IMR-90 (cell line): ENCODE measurements at regions not wholly inside any gene's neighbourhood (a gene's known extent, or its start where the extent isn't known, plus 50 kb on each side); places are given as distances from the start of the nearest gene placed in this dataset.

Experiments
- ATAC-seq: fragments of 200-7000 bp; cut with Tn5 transposase; 2 replicates; pipeline ENCODE4 v1.9.1; 2020; ENCODE audit warnings: low read depth, mild to moderate bottlenecking, moderate library complexity
- BruUV-seq: library from RNA; stranded (reverse); fragments of 400-500 nt; replicated peaks from 2 replicates; lab custom pipeline; 2021; lab: Mats Ljungman, UMichigan
- CTCF ChIA-PET: fragments of 300-600 bp; formaldehyde crosslinking; extraction: SDS; loops from one replicate; lab custom pipeline; 2021; ENCODE audit warnings: antibody characterized with exemption; lab: Yijun Ruan, JAX
- POLR2A ChIA-PET: fragments of 300-600 bp; sonication (Branson Sonifier 250); formaldehyde crosslinking; loops from one replicate; lab custom pipeline; 2022; ENCODE audit warnings: antibody characterized with exemption; ENCODE audit not compliant: unreplicated experiment; lab: Charles Lee
- DNase-seq: peaks from one replicate; pipeline ENCODE4 v3.0.0; 2013
- H2AFZ ChIP-seq: replicated peaks from 2 replicates; pipeline ENCODE3; 2013; ENCODE audit warnings: low read length, mild to moderate bottlenecking; ENCODE audit not compliant: poor library complexity
- H2AK5ac ChIP-seq: 2 replicates; pipeline ENCODE4 v1.6.1; 2013; ENCODE audit warnings: low read depth, low read length, inconsistent platforms
- H2AK9ac ChIP-seq: replicated peaks from 2 replicates; pipeline ENCODE3; 2013; ENCODE audit warnings: mild to moderate bottlenecking, low read depth, low read length, moderate library complexity; ENCODE audit not compliant: poor library complexity
- H2BK120ac ChIP-seq: 2 replicates; pipeline ENCODE4 v1.6.1; 2013; ENCODE audit warnings: low read depth, low read length, inconsistent platforms
- H2BK15ac ChIP-seq: 3 replicates; pipeline ENCODE4 v1.6.1; 2013; ENCODE audit warnings: low read depth, low read length, inconsistent platforms
- H2BK20ac ChIP-seq: 2 replicates; pipeline ENCODE4 v1.6.1; 2013; ENCODE audit warnings: low read depth, mild to moderate bottlenecking, inconsistent platforms, low read length, moderate library complexity
- H2BK5ac ChIP-seq: 2 replicates; pipeline ENCODE4 v1.6.1; 2013; ENCODE audit warnings: mild to moderate bottlenecking, low read depth, low read length, inconsistent platforms; ENCODE audit not compliant: poor library complexity, severe bottlenecking
- H3K14ac ChIP-seq: replicated peaks from 2 replicates; pipeline ENCODE4 v1.6.1; 2013; ENCODE audit warnings: low read depth, low read length, inconsistent platforms
- H3K18ac ChIP-seq: 2 replicates; pipeline ENCODE4 v1.6.1; 2013; ENCODE audit warnings: low read depth, low read length, control low read depth
- H3K23ac ChIP-seq: 2 replicates; pipeline ENCODE4 v1.6.1; 2013; ENCODE audit warnings: low read depth, low read length, inconsistent platforms
- H3K27ac ChIP-seq: 2 replicates; pipeline ENCODE4 v1.5.1; 2013; ENCODE audit warnings: mild to moderate bottlenecking, control low read depth, low read length; ENCODE audit not compliant: insufficient read depth
- H3K27me3 ChIP-seq: 2 replicates; pipeline ENCODE4 v1.6.1; 2013; ENCODE audit warnings: low read length; ENCODE audit not compliant: control insufficient read depth, insufficient read depth
- H3K36me3 ChIP-seq: 2 replicates; pipeline ENCODE4 v1.6.1; 2013; ENCODE audit warnings: low read length, mixed read lengths; ENCODE audit not compliant: control insufficient read depth, insufficient read depth
- H3K4ac ChIP-seq: 2 replicates; pipeline ENCODE4 v1.6.1; 2013; ENCODE audit warnings: low read depth, low read length, inconsistent platforms
- H3K4me1 ChIP-seq: 2 replicates; pipeline ENCODE4 v1.6.1; 2013; ENCODE audit warnings: low read length, mixed read lengths; ENCODE audit not compliant: control insufficient read depth, insufficient read depth
- H3K4me2 ChIP-seq: 2 replicates; pipeline ENCODE4 v1.6.1; 2013; ENCODE audit warnings: low read depth, mild to moderate bottlenecking, control low read depth, low read length, moderate library complexity
- H3K4me3 ChIP-seq: 2 replicates; pipeline ENCODE4 v1.5.1; 2013; ENCODE audit warnings: low read depth, mild to moderate bottlenecking, control low read depth, low read length, moderate library complexity; ENCODE audit not compliant: insufficient read depth
- H3K56ac ChIP-seq: 2 replicates; pipeline ENCODE4 v1.6.1; 2013; ENCODE audit warnings: low read length, inconsistent platforms; ENCODE audit not compliant: insufficient read depth; ENCODE audit errors: extremely low read depth
- H3K79me1 ChIP-seq, 2 experiments: 2 replicates each; pipeline ENCODE4 v1.6.1; 2013; ENCODE audit warnings: low read length in 2 of 2, inconsistent platforms in 1 of 2, low read depth in 1 of 2
- H3K9ac ChIP-seq: 2 replicates; pipeline ENCODE4 v1.6.1; 2013; ENCODE audit warnings: low read depth, low read length, control low read depth
- H3K9me1 ChIP-seq: 2 replicates; pipeline ENCODE4 v1.6.1; 2013; ENCODE audit warnings: low read length, inconsistent platforms; ENCODE audit not compliant: insufficient read depth
- H3K9me3 ChIP-seq: 2 replicates; pipeline ENCODE4 v1.6.1; 2013; ENCODE audit warnings: low read length; ENCODE audit not compliant: control insufficient read depth, insufficient read depth
- H4K20me1 ChIP-seq: 2 replicates; pipeline ENCODE4 v1.6.1; 2013; ENCODE audit warnings: low read length, inconsistent platforms; ENCODE audit not compliant: insufficient read depth
- H4K5ac ChIP-seq: 2 replicates; pipeline ENCODE4 v1.6.1; 2013; ENCODE audit warnings: mild to moderate bottlenecking, low read depth, low read length, control low read depth
- H4K8ac ChIP-seq, 2 experiments: 2 replicates each; pipeline ENCODE4 v1.6.1; 2013; ENCODE audit warnings: low read depth in 2 of 2, low read length in 2 of 2, control low read depth in 1 of 2, inconsistent platforms in 1 of 2
- H4K91ac ChIP-seq: 2 replicates; pipeline ENCODE4 v1.6.1; 2013; ENCODE audit warnings: low read depth, low read length, inconsistent platforms; ENCODE audit not compliant: insufficient read depth
- BHLHE40 ChIP-seq: fragments of 150-350 bp; IDR thresholded peaks from 2 replicates; pipeline ENCODE4 v1.6.1; 2016; ENCODE audit warnings: mild to moderate bottlenecking, low read depth, low read length
- CEBPB ChIP-seq: IDR thresholded peaks from 2 replicates; pipeline ENCODE4 v1.6.1; 2012; ENCODE audit warnings: low read depth, low read length, improper control_type of control experiment
- CHD1 ChIP-seq: IDR thresholded peaks from 2 replicates; pipeline ENCODE4 v1.6.1; 2012; ENCODE audit warnings: low read depth, low read length, improper control_type of control experiment
- CTCF ChIP-seq: conservative IDR thresholded peaks from 2 replicates; pipeline ENCODE4 v1.5.1; 2012; ENCODE audit warnings: mild to moderate bottlenecking, low read depth, low read length, improper control_type of control experiment
- ELK1 ChIP-seq: fragments of 150-350 bp; IDR thresholded peaks from 2 replicates; pipeline ENCODE4 v1.6.1; 2016; ENCODE audit warnings: low read depth, mild to moderate bottlenecking, low read length, moderate library complexity, borderline replicate concordance
- MXI1 ChIP-seq: IDR thresholded peaks from 2 replicates; pipeline ENCODE4 v1.6.1; 2012; ENCODE audit warnings: low read depth, mild to moderate bottlenecking, low read length, moderate library complexity, borderline replicate concordance
- NFE2L2 ChIP-seq: fragments of 150-350 bp; IDR thresholded peaks from 2 replicates; pipeline ENCODE4 v1.6.1; 2016; ENCODE audit warnings: low read depth, mild to moderate bottlenecking, low read length
- POLR2A ChIP-seq: IDR thresholded peaks from 2 replicates; pipeline ENCODE4 v1.6.1; 2012; ENCODE audit warnings: mild to moderate bottlenecking, low read depth, low read length
- RAD21 ChIP-seq: IDR thresholded peaks from 2 replicates; pipeline ENCODE4 v1.6.1; 2012; ENCODE audit warnings: low read length, improper control_type of control experiment
- RCOR1 ChIP-seq: IDR thresholded peaks from 2 replicates; pipeline ENCODE4 v1.6.1; 2012; ENCODE audit warnings: mild to moderate bottlenecking, low read length, improper control_type of control experiment; ENCODE audit not compliant: insufficient replicate concordance
- RFX5 ChIP-seq: IDR thresholded peaks from 2 replicates; pipeline ENCODE4 v1.8.0; 2012; ENCODE audit warnings: low read depth, mild to moderate bottlenecking, low read length, moderate library complexity
- SMC3 ChIP-seq: fragments of 150-350 bp; IDR thresholded peaks from 2 replicates; pipeline ENCODE4 v1.6.1; 2016; ENCODE audit warnings: low read depth, mild to moderate bottlenecking, antibody characterized with exemption, low read length, moderate library complexity
- USF2 ChIP-seq: fragments of 150-350 bp; IDR thresholded peaks from 2 replicates; pipeline ENCODE4 v1.6.1; 2017; ENCODE audit warnings: mild to moderate bottlenecking, antibody characterized with exemption, low read length, low read depth
- WGBS, 2 experiments: methylation state at CpG; one replicate each; pipeline versions ENCODE4 v1.1.5 to v1.1.7; 2013; ENCODE audit warnings: missing lambda C conversion rate in 2 of 2; ENCODE audit not compliant: insufficient read length in 1 of 2; ENCODE audit errors: extremely low coverage in 2 of 2; 5-methylcytosine and 5-hydroxymethylcytosine counted together
- dilution Hi-C: fragments of 300-500 bp; cut with HindIII; formaldehyde crosslinking; loops from one replicate; pipeline ENCODE4 v1.14.3; 2018; ENCODE audit warnings: low sequenced_read_pairs; ENCODE audit not compliant: unreplicated experiment
- in situ Hi-C: fragments of 300-500 bp; cut with MboI; formaldehyde crosslinking; loops from 3 replicates; pipeline ENCODE4 v1.14.3; 2019; ENCODE audit warnings: low sequenced_read_pairs, inconsistent platforms, mixed read lengths
- intact Hi-C: fragments of 100-400 bp; cut with micrococcal nuclease; formaldehyde crosslinking; loops from 2 replicates; pipeline ENCODE4 v1.10.0; 2022

- no CpG with 5 or more reads among the region's 2 CpGs for WGBS, 2 experiments
- TF ChIP-seq CTCF: no peak
- no peak for TF ChIP-seq MXI1
- no peak for TF ChIP-seq ELK1
- TF ChIP-seq RFX5: no peak
- TF ChIP-seq CEBPB: no peak
- no peak for TF ChIP-seq BHLHE40
- TF ChIP-seq NFE2L2: no peak
- TF ChIP-seq USF2: no peak
- TF ChIP-seq POLR2A: no peak
- no peak for TF ChIP-seq CHD1
- TF ChIP-seq SMC3: no peak
- TF ChIP-seq RAD21: no peak
- TF ChIP-seq RCOR1: no peak
- no peak overlapping the region for H4K91ac ChIP-seq
- H3K36me3 ChIP-seq: no peaks in the 10 kb centered on the region
- H3K9me3 ChIP-seq: peaks cover 9% of the 10 kb centered on the region
- ChIA-PET CTCF (no interaction called here), POLR2A (no interaction called here)
- H2BK120ac ChIP-seq: no peak overlapping the region
- no peak overlapping the region for H2AK9ac ChIP-seq
- H3K27me3 ChIP-seq: no peaks in the 10 kb centered on the region
- no peak overlapping the region for H3K4ac ChIP-seq
- no TSS peak for BruUV-seq
- H2BK5ac ChIP-seq: no peak overlapping the region
- no peak overlapping the region for H2BK20ac ChIP-seq
- no peaks in the 10 kb centered on the region for H3K79me1 ChIP-seq
- H3K4me2 ChIP-seq: no peak overlapping the region
- no peak overlapping the region for H3K27ac ChIP-seq
- no peak overlapping the region for H2BK15ac ChIP-seq
- ATAC-seq (no peak), DNase-seq (no peak)
- no peak overlapping the region for H3K9ac ChIP-seq
- no peaks in the 10 kb centered on the region for H3K9me1 ChIP-seq
- no peak overlapping the region for H4K8ac ChIP-seq
- H3K56ac ChIP-seq: no peak overlapping the region
- H2AK5ac ChIP-seq: no peak overlapping the region
- no peak overlapping the region for H4K5ac ChIP-seq
- H2AFZ ChIP-seq: no peak overlapping the region
- H3K4me1 ChIP-seq: no peaks in the 10 kb centered on the region
- dilution Hi-C loops: no loop called here
- in situ Hi-C loops: no loop called here
- H3K18ac ChIP-seq: no peak overlapping the region
- no peaks in the 10 kb centered on the region for H4K20me1 ChIP-seq
- H3K14ac ChIP-seq: no peak overlapping the region
- H3K4me3 ChIP-seq: no peak overlapping the region
- H3K23ac ChIP-seq: no peak overlapping the region
- intact Hi-C loops: no loop called here
Measured at GRCh38 chr18:30387401-30387800, 655.1 kb downstream of the DSC3 start.
